ENCODE measurements at regions not wholly inside any gene's neighbourhood (a gene's known extent, or its start where the extent isn't known, plus 50 kb on each side); places are given as distances from the start of the nearest gene placed in this dataset.

DNA sequence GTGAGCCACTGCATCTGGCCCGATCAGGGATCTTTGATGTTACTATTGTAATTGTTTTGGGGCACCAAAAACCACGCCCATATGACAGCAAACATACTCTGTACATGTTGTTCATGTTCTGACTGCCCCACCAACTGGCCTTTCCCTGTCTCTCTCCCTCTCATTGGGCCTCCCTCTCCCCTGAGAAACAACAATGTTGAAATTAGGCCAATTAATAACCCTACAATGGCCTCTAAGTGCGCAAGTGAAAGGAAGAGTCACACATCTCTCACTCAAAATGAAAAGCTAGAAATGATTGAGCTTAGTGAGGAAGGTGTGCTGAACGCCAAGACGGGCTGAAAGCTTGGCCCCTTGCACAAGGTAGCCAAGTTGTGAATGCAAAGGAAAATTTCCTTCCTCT is 50.3 kb upstream of the SDK1 start:
- Histone ChIP-seq H3K4me3 (no peak overlapping the region), H3K9me3 (replicated peaks in 1 of 3) (no peaks in the 10 kb centered on the region), H3K27me3 (no peaks in the 10 kb centered on the region), H3K4me1 (replicated peaks in 1 of 2) (no peaks in the 10 kb centered on the region), H3K36me3 (replicated peaks in 1 of 2) (no peaks in the 10 kb centered on the region), H3K27ac (no peak overlapping the region)
- no peak for TF ChIP-seq POLR2A (IDR thresholded peaks at IDR 0.05)
- TF ChIP-seq, protein P1, sequence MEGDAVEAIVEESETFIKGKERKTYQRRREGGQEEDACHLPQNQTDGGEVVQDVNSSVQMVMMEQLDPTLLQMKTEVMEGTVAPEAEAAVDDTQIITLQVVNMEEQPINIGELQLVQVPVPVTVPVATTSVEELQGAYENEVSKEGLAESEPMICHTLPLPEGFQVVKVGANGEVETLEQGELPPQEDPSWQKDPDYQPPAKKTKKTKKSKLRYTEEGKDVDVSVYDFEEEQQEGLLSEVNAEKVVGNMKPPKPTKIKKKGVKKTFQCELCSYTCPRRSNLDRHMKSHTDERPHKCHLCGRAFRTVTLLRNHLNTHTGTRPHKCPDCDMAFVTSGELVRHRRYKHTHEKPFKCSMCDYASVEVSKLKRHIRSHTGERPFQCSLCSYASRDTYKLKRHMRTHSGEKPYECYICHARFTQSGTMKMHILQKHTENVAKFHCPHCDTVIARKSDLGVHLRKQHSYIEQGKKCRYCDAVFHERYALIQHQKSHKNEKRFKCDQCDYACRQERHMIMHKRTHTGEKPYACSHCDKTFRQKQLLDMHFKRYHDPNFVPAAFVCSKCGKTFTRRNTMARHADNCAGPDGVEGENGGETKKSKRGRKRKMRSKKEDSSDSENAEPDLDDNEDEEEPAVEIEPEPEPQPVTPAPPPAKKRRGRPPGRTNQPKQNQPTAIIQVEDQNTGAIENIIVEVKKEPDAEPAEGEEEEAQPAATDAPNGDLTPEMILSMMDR (IDR thresholded peaks at IDR 0.05), result no peak
- WGBS, 4 donors, result 73 to 88% (median 79%) methylated on average over 5 of the region's 5 CpGs
- DNase-seq, result no peak
- intact Hi-C loops (cut with DNase I), result no loop called here
